ENCODE measurements at regions not wholly inside any gene's neighbourhood (a gene's known extent, or its start where the extent isn't known, plus 50 kb on each side); places are given as distances from the start of the nearest gene placed in this dataset.
A peak's percentile ranks its signal among the peaks of the same experiment; 100 is the strongest.

DNA sequence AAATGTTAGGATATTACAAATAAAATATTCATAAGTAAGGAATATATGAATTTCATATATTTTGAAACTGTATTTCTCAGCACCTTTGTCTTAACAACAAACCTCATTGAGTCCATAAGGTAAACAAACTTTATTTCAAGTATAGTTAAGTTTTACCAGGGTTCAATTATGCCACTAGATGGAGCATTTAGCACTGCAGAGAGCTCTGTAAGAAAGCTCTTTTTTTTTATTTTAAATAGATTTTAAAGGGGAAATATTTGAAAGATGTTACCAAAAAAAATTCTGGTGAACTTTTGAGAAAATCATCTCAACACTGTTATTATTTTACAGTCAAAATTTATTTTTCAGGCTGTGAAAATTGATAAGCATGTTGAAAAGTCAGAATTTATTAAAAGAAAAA, 955.2 kb upstream of the EYS start:
- in situ Hi-C loops (cut with MboI) (no loop called here), intact Hi-C loops (cut with micrococcal nuclease) (loop anchor here (5.0 kb wide), 1 partner anchor 1565 kb away; no protein-coding TSS in a partner anchor)
- CTCF ChIA-PET (ENCODE audit: low intra/inter-chr PET ratio), result no interaction called here
- no peaks in the 10 kb centered on the region for H4K20me1 ChIP-seq (replicated peaks; ENCODE audit: control insufficient read depth, insufficient read depth, low read length)
- no peak overlapping the region for H3K9ac ChIP-seq (ENCODE audit: insufficient read depth in 1 of 2, low read depth in 2 of 2, low read length in 2 of 2)
- no peaks in the 10 kb centered on the region for H3K9me3 ChIP-seq (replicated peaks; ENCODE audit: control insufficient read depth, insufficient read depth, low read depth, low read length)
- no peak overlapping the region for H3K27ac ChIP-seq (ENCODE audit: extremely low read depth, low read depth, low read length)
- TF ChIP-seq RAD21 (CRISPR knock-in tag; conservative IDR thresholded peaks at IDR 0.05 in 1 of 2, IDR thresholded peaks at IDR 0.05 in 1 of 2) (0 out of 4 replicates have a peak, but pooled peaks of 1 of the 2 experiments have one; percentile 3), ZFP1 (CRISPR knock-in tag; IDR thresholded peaks at IDR 0.05) (no peak)
- TF ChIP-seq, protein P1, sequence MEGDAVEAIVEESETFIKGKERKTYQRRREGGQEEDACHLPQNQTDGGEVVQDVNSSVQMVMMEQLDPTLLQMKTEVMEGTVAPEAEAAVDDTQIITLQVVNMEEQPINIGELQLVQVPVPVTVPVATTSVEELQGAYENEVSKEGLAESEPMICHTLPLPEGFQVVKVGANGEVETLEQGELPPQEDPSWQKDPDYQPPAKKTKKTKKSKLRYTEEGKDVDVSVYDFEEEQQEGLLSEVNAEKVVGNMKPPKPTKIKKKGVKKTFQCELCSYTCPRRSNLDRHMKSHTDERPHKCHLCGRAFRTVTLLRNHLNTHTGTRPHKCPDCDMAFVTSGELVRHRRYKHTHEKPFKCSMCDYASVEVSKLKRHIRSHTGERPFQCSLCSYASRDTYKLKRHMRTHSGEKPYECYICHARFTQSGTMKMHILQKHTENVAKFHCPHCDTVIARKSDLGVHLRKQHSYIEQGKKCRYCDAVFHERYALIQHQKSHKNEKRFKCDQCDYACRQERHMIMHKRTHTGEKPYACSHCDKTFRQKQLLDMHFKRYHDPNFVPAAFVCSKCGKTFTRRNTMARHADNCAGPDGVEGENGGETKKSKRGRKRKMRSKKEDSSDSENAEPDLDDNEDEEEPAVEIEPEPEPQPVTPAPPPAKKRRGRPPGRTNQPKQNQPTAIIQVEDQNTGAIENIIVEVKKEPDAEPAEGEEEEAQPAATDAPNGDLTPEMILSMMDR (IDR thresholded peaks at IDR 0.05 in 2 of 3, conservative IDR thresholded peaks at IDR 0.05 in 1 of 3; ENCODE audit: insufficient read depth in 2 of 3, low read depth in 1 of 3, low read length in 3 of 3), result peak in 1 of 3 experiments; percentile 5; a peak in 1 of 6 replicates
- H3K79me2 ChIP-seq (ENCODE audit: control insufficient read depth, insufficient read depth, low read length), result no peaks in the 10 kb centered on the region
- no TSS peak for BruUV-seq (replicated peaks)
- no peak overlapping the region for H2AFZ ChIP-seq (ENCODE audit: low read depth, low read length)
- no peaks in the 10 kb centered on the region for H3K27me3 ChIP-seq (ENCODE audit: control insufficient read depth in 2 of 2, insufficient read depth in 2 of 2, low read length in 2 of 2)
- H3K4me1 ChIP-seq (replicated peaks in 1 of 2; ENCODE audit: control insufficient read depth in 2 of 2, insufficient read depth in 2 of 2, low read length in 2 of 2), result no peaks in the 10 kb centered on the region
- no peak overlapping the region for H3K4me2 ChIP-seq (ENCODE audit: insufficient read depth, low read length)
- FAIRE-seq (no peak), DNase-seq (ENCODE audit: extremely low read depth in 1 of 4, low spot score in 3 of 4) (peak in 1 of 4 experiments; percentile 0), ATAC-seq (no peak)
- no peak overlapping the region for H3K4me3 ChIP-seq
- H3K36me3 ChIP-seq (ENCODE audit: control insufficient read depth, insufficient read depth, low read length), result no peaks in the 10 kb centered on the region
- no peaks in the 10 kb centered on the region for H3K9me1 ChIP-seq (ENCODE audit: control insufficient read depth, insufficient read depth, low read length)
- POLR2A ChIA-PET, result no interaction called here

DNA sequence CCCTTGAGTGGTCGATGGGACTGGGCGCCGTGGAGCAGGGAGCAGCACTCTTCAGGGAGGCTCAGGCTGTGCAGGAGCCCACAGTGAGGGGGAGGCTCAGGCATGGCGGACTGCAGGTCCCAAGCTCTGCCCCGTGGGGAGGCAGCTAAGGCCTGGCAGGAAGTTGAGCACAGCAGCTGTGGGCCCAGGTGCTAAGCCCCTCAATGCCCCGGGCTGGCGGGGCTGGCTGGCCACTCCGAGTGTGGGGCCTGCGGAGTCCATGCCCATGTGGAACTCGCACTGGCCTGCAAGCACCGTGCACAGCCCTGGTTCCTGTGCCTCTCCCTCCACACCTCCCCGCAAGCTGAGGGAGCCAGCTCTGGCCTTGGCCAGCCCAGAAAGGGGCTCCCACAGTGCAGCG, 948.4 kb upstream of the EYS start:
- Histone ChIP-seq H3K27ac (ENCODE audit: extremely low read depth, low read depth, low read length) (no peak overlapping the region), H4K20me1 (replicated peaks; ENCODE audit: control insufficient read depth, insufficient read depth, low read length) (no peaks in the 10 kb centered on the region), H3K4me3 (no peak overlapping the region), H3K27me3 (ENCODE audit: control insufficient read depth in 2 of 2, insufficient read depth in 2 of 2, low read length in 2 of 2) (no peaks in the 10 kb centered on the region), H3K4me1 (replicated peaks in 1 of 2; ENCODE audit: control insufficient read depth in 2 of 2, insufficient read depth in 2 of 2, low read length in 2 of 2) (no peaks in the 10 kb centered on the region), H3K9ac (ENCODE audit: insufficient read depth in 1 of 2, low read depth in 2 of 2, low read length in 2 of 2) (no peak overlapping the region), H3K4me2 (ENCODE audit: insufficient read depth, low read length) (no peak overlapping the region), H3K9me1 (ENCODE audit: control insufficient read depth, insufficient read depth, low read length) (no peaks in the 10 kb centered on the region), H3K36me3 (ENCODE audit: control insufficient read depth, insufficient read depth, low read length) (no peaks in the 10 kb centered on the region), H3K79me2 (ENCODE audit: control insufficient read depth, insufficient read depth, low read length) (no peaks in the 10 kb centered on the region), H2AFZ (ENCODE audit: low read depth, low read length) (no peak overlapping the region), H3K9me3 (replicated peaks; ENCODE audit: control insufficient read depth, insufficient read depth, low read depth, low read length) (no peaks in the 10 kb centered on the region)
- ATAC-seq (no peak), FAIRE-seq (no peak), DNase-seq (ENCODE audit: extremely low read depth in 1 of 4, low spot score in 3 of 4) (no peak)
- TF ChIP-seq, protein P2, sequence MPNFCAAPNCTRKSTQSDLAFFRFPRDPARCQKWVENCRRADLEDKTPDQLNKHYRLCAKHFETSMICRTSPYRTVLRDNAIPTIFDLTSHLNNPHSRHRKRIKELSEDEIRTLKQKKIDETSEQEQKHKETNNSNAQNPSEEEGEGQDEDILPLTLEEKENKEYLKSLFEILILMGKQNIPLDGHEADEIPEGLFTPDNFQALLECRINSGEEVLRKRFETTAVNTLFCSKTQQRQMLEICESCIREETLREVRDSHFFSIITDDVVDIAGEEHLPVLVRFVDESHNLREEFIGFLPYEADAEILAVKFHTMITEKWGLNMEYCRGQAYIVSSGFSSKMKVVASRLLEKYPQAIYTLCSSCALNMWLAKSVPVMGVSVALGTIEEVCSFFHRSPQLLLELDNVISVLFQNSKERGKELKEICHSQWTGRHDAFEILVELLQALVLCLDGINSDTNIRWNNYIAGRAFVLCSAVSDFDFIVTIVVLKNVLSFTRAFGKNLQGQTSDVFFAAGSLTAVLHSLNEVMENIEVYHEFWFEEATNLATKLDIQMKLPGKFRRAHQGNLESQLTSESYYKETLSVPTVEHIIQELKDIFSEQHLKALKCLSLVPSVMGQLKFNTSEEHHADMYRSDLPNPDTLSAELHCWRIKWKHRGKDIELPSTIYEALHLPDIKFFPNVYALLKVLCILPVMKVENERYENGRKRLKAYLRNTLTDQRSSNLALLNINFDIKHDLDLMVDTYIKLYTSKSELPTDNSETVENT (CRISPR knock-in tag; IDR thresholded peaks at IDR 0.05), result no peak
- TF ChIP-seq HES1 (IDR thresholded peaks at IDR 0.05; ENCODE audit: low read depth) (no peak), WHSC1 (IDR thresholded peaks at IDR 0.05; ENCODE audit: low read length) (no peak), COPS2 (conservative IDR thresholded peaks at IDR 0.05) (no peak)
- TF ChIP-seq, protein P3, sequence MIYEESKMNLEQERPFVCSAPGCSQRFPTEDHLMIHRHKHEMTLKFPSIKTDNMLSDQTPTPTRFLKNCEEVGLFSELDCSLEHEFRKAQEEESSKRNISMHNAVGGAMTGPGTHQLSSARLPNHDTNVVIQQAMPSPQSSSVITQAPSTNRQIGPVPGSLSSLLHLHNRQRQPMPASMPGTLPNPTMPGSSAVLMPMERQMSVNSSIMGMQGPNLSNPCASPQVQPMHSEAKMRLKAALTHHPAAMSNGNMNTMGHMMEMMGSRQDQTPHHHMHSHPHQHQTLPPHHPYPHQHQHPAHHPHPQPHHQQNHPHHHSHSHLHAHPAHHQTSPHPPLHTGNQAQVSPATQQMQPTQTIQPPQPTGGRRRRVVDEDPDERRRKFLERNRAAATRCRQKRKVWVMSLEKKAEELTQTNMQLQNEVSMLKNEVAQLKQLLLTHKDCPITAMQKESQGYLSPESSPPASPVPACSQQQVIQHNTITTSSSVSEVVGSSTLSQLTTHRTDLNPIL (CRISPR knock-in tag; IDR thresholded peaks at IDR 0.05), result no peak
- intact Hi-C loops (cut with micrococcal nuclease), result no loop called here
- ChIA-PET POLR2A (no interaction called here), CTCF (ENCODE audit: low intra/inter-chr PET ratio) (no interaction called here)
- BruUV-seq (replicated peaks), result no TSS peak
- WGBS (ENCODE audit: insufficient coverage, low coverage, missing lambda C conversion rate), result 1% methylated on average over 10 of the region's 13 CpGs
- in situ Hi-C loops (cut with MboI), result no loop called here

All from K562 (cell line).